Neural cell (in vitro differentiated cells): ENCODE measurements at regions not wholly inside any gene's neighbourhood (a gene's known extent, or its start where the extent isn't known, plus 50 kb on each side); places are given as distances from the start of the nearest gene placed in this dataset.
"Not testable (repeated sequence)": the region's sequence is repeated elsewhere in the genome, so short reads cannot be mapped to it uniquely, and the experiment has no call there.

Source experiments
- H2AFZ ChIP-seq: fragments of 200-600, 300-800 bp; sonication (generic), shearing (Covaris generic); 2 replicates; pipeline ENCODE4 v1.6.0; 2014; ENCODE audit warnings: low read depth, mild to moderate bottlenecking, antibody characterized with exemption, low read length, moderate library complexity
- H3F3A ChIP-seq: fragments of 200-600 bp; shearing (Covaris generic); 2 replicates; pipeline ENCODE4 v1.6.1; 2016; ENCODE audit warnings: mild to moderate bottlenecking, moderate library complexity, mixed read lengths, antibody characterized with exemption, low read length; ENCODE audit not compliant: insufficient read depth, poor library complexity, severe bottlenecking
- H3K27ac ChIP-seq: fragments of 200-600, 300-800 bp; sonication (generic), shearing (Covaris generic); 2 replicates; pipeline ENCODE4 v1.5.1; 2014; ENCODE audit warnings: mild to moderate bottlenecking, low read length, moderate library complexity
- H3K27me3 ChIP-seq: fragments of 300-800, 200-600 bp; sonication (generic), shearing (Covaris generic); 2 replicates; pipeline ENCODE4 v1.6.0; 2014; ENCODE audit warnings: mild to moderate bottlenecking, low read depth, low read length, moderate library complexity; ENCODE audit not compliant: insufficient read depth
- H3K36me3 ChIP-seq: fragments of 300-800, 200-600 bp; sonication (generic), shearing (Covaris generic); 2 replicates; pipeline ENCODE4 v1.5.1; 2014; ENCODE audit warnings: mild to moderate bottlenecking, antibody characterized with exemption, low read length, moderate library complexity; ENCODE audit not compliant: insufficient read depth
- H3K4me2 ChIP-seq: fragments of 300-800, 200-600 bp; sonication (generic), shearing (Covaris generic); 2 replicates; pipeline ENCODE4 v1.6.0; 2014; ENCODE audit warnings: mild to moderate bottlenecking, low read length
- H3K4me3 ChIP-seq: fragments of 300-800, 200-600 bp; sonication (generic), shearing (Covaris generic); 2 replicates; pipeline ENCODE4 v1.5.1; 2014; ENCODE audit warnings: mild to moderate bottlenecking, low read length, moderate library complexity
- H3K79me2 ChIP-seq: fragments of 200-600 bp; shearing (Covaris generic); replicated peaks from 2 replicates; pipeline ENCODE4 v1.6.0; 2014; ENCODE audit warnings: mild to moderate bottlenecking, low read length, moderate library complexity; ENCODE audit not compliant: insufficient read depth
- H3K9ac ChIP-seq: fragments of 300-800, 200-600 bp; sonication (generic), shearing (Covaris generic); 2 replicates; pipeline ENCODE4 v1.6.1; 2016; ENCODE audit warnings: mild to moderate bottlenecking, low read length, mixed read lengths
- H3K9me2 ChIP-seq: fragments of 200-600 bp; shearing (Covaris generic); 2 replicates; pipeline ENCODE4 v1.6.1; 2016; ENCODE audit warnings: mild to moderate bottlenecking, low read length, mixed read lengths; ENCODE audit not compliant: insufficient read depth
- H3K9me3 ChIP-seq: fragments of 200-600, 300-800 bp; sonication (generic), shearing (Covaris generic); 2 replicates; pipeline ENCODE4 v1.6.1; 2016; ENCODE audit warnings: mild to moderate bottlenecking, mixed run types, low read length, moderate library complexity, mixed read lengths
- H4K20me1 ChIP-seq: fragments of 200-600 bp; shearing (Covaris generic); 2 replicates; pipeline ENCODE4 v1.6.1; 2016; ENCODE audit warnings: mild to moderate bottlenecking, mixed run types; ENCODE audit not compliant: insufficient read depth
- CTCF ChIP-seq: fragments of 450-650 bp; IDR thresholded peaks from 2 replicates; pipeline ENCODE4 v1.5.1; 2014; ENCODE audit warnings: antibody characterized with exemption, mild to moderate bottlenecking, moderate library complexity; ENCODE audit not compliant: poor library complexity, severe bottlenecking
- EP300 ChIP-seq: fragments of 450-650 bp; conservative IDR thresholded peaks from 2 replicates; pipeline ENCODE4 v1.6.1; 2014; ENCODE audit warnings: antibody characterized with exemption, mild to moderate bottlenecking, moderate library complexity; ENCODE audit not compliant: poor library complexity, severe bottlenecking
- EZH2 ChIP-seq: fragments of 200-600, 300-800 bp; shearing (Covaris generic), sonication (generic); IDR thresholded peaks from 2 replicates; pipeline ENCODE4 v1.6.1; 2014; ENCODE audit warnings: antibody characterized with exemption, low read length, borderline replicate concordance, mild to moderate bottlenecking; ENCODE audit not compliant: insufficient read depth, poor library complexity, severe bottlenecking
- MXI1 ChIP-seq: fragments of 450-650 bp; conservative IDR thresholded peaks from 2 replicates; pipeline ENCODE4 v1.6.1; 2014; ENCODE audit warnings: antibody characterized with exemption, mild to moderate bottlenecking; ENCODE audit not compliant: poor library complexity, severe bottlenecking
- POLR2AphosphoS5 ChIP-seq: IDR thresholded peaks from 2 replicates; pipeline ENCODE4 v1.6.1; 2012
- RAD21 ChIP-seq: fragments of 450-650 bp; conservative IDR thresholded peaks from 2 replicates; pipeline ENCODE4 v1.6.1; 2014; ENCODE audit warnings: antibody characterized with exemption, mild to moderate bottlenecking, moderate library complexity
- REST ChIP-seq: IDR thresholded peaks from 2 replicates; pipeline ENCODE4 v1.6.1; 2012; ENCODE audit warnings: borderline replicate concordance
- SMC3 ChIP-seq: fragments of 450-650 bp; conservative IDR thresholded peaks from 2 replicates; pipeline ENCODE4 v1.6.1; 2014; ENCODE audit warnings: antibody characterized with exemption, mild to moderate bottlenecking, moderate library complexity; ENCODE audit not compliant: poor library complexity
- TAF1 ChIP-seq: IDR thresholded peaks from 2 replicates; pipeline ENCODE4 v1.6.1; 2012; ENCODE audit warnings: low read depth

- Histone ChIP-seq H2AFZ (no peak overlapping the region), H4K20me1 (no peaks in the 10 kb centered on the region), H3K79me2 (no peaks in the 10 kb centered on the region), H3F3A (no peaks in the 10 kb centered on the region), H3K9ac (no peak overlapping the region), H3K27ac (no peak overlapping the region), H3K4me3 (no peak overlapping the region), H3K4me2 (no peak overlapping the region), H3K36me3 (no peaks in the 10 kb centered on the region), H3K9me2 (no peaks in the 10 kb centered on the region), H3K9me3 (no peaks in the 10 kb centered on the region), H3K27me3 (no peaks in the 10 kb centered on the region)
- TF ChIP-seq POLR2AphosphoS5 (no peak), EZH2 (no peak), EP300 (no peak), RAD21 (no peak), TAF1 (no peak), REST (no peak), SMC3 (no peak), CTCF (no peak), MXI1 (no peak)
These were observed 864.4 kb upstream of the INTU start for GRCh38 chr4:126768338-126768737.

- H3K79me2 ChIP-seq, H3K9ac ChIP-seq, H3K27ac ChIP-seq, H3K9me3 ChIP-seq, H2AFZ ChIP-seq, H3K36me3 ChIP-seq, H4K20me1 ChIP-seq, H3K27me3 ChIP-seq, H3K4me2 ChIP-seq, H3F3A ChIP-seq, H3K9me2 ChIP-seq, H3K4me3 ChIP-seq: not testable (repeated sequence)
These were observed 861.8 kb upstream of the INTU start for GRCh38 chr4:126770811-126771553.

GRCh38 chr4:126771618-126772017 lies 861.1 kb upstream of the INTU start:
- not testable (repeated sequence) for H3K36me3 ChIP-seq, H3K4me3 ChIP-seq, H3K79me2 ChIP-seq

More at GRCh38 chr4:126771618-126772017, 861.1 kb upstream of the INTU start:
- H3K9me3 ChIP-seq, H3K27me3 ChIP-seq, H3K9ac ChIP-seq, H4K20me1 ChIP-seq, H2AFZ ChIP-seq, H3K9me2 ChIP-seq, H3K27ac ChIP-seq, H3K4me2 ChIP-seq, H3F3A ChIP-seq: not testable (repeated sequence)
